C4-2B (cell line): ENCODE measurements at regions not wholly inside any gene's neighbourhood (a gene's known extent, or its start where the extent isn't known, plus 50 kb on each side); places are given as distances from the start of the nearest gene placed in this dataset.

Source experiments
- H3K27ac ChIP-seq: fragments of 450-650 bp; 2 replicates; pipeline ENCODE4 v1.5.1; 2017
- ZFX ChIP-seq: fragments of 450-650 bp; IDR thresholded peaks from 2 replicates; pipeline ENCODE4 v1.6.1; 2017
- TF ChIP-seq, protein P1 (sequence below): fragments of 450-650 bp; conservative IDR thresholded peaks from 2 replicates; pipeline ENCODE4 v1.5.1; 2017; ENCODE audit warnings: mild to moderate bottlenecking

DNA sequence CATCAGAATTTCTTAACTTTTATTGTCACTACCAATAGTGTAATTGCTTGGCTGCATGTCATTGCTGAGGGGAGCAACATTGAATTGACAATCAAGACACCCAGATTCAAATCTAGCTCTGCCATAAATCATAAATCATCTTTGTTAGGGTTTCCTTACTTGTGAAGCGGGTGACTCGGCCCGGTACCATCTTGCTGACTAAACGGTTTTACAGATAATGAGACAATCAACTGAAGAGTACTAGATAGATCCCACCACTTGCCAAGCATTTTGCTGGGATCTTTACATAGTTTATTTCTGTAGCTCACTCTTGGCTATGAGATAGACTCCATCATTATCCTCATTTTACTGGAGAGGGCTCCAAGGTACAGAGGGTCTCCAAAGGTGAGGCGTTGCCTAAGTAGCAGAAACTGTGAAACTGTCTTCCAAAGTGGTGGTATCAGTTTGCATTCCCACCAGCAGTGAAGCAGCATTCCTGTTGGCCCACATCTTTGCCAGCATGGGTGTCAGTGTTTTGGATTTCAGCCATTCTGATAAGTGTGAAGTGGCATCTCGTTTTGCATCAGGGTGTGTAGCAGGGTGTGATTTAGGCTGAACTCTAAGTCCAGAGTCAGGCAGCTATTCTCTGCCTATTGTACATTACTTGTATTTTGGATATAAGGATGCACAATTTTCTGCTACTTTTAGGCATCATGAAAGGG, 168.7 kb upstream of the BMPER start:
- H3K27ac ChIP-seq, result no peak overlapping the region
- no peak for TF ChIP-seq ZFX
- TF ChIP-seq, protein P1, sequence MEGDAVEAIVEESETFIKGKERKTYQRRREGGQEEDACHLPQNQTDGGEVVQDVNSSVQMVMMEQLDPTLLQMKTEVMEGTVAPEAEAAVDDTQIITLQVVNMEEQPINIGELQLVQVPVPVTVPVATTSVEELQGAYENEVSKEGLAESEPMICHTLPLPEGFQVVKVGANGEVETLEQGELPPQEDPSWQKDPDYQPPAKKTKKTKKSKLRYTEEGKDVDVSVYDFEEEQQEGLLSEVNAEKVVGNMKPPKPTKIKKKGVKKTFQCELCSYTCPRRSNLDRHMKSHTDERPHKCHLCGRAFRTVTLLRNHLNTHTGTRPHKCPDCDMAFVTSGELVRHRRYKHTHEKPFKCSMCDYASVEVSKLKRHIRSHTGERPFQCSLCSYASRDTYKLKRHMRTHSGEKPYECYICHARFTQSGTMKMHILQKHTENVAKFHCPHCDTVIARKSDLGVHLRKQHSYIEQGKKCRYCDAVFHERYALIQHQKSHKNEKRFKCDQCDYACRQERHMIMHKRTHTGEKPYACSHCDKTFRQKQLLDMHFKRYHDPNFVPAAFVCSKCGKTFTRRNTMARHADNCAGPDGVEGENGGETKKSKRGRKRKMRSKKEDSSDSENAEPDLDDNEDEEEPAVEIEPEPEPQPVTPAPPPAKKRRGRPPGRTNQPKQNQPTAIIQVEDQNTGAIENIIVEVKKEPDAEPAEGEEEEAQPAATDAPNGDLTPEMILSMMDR, result no peak

DNA sequence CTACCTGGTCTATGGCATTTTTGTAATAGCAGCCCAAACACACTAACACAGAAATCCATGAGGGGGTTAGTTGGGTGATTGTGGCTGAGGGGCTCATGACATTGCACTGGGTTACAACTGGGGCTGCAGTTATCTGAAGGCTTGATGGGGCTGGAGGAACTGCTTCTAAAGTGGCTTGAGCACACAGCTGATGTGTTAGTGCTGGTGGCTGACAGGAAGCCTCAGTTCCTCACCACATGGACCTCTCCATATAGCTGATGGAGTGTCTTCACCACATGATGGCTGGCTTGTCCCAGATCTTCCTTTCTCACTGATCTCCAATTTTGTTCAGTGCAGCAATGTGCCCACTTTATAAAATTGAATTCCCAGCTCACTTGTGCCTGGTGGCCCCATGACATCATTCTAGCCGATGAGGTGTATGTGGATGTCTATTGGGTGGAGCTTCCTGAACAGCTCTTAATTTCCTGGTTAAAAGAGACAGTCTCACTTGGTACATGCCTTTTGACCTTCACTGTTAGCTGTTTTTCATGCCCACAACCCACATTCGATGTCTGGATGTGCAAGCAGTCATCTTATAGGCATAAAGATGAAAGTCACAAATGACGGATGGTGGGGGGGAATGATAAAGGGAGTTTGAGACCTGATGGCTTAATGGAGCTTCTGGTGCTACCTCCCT, 166.9 kb upstream of the BMPER start:
- TF ChIP-seq, protein P1, result no peak
- no peak for TF ChIP-seq ZFX
- H3K27ac ChIP-seq, result no peak overlapping the region

GRCh38 chr7:33739286-33739685, 166.1 kb upstream of the BMPER start:
- H3K27ac ChIP-seq, result no peak overlapping the region
- no peak for TF ChIP-seq ZFX
- TF ChIP-seq, protein P1, result no peak

GRCh38 chr7:33742521-33742920, 162.8 kb upstream of the BMPER start:
- TF ChIP-seq, protein P1, result no peak
- no peak for TF ChIP-seq ZFX
- no peak overlapping the region for H3K27ac ChIP-seq

DNA sequence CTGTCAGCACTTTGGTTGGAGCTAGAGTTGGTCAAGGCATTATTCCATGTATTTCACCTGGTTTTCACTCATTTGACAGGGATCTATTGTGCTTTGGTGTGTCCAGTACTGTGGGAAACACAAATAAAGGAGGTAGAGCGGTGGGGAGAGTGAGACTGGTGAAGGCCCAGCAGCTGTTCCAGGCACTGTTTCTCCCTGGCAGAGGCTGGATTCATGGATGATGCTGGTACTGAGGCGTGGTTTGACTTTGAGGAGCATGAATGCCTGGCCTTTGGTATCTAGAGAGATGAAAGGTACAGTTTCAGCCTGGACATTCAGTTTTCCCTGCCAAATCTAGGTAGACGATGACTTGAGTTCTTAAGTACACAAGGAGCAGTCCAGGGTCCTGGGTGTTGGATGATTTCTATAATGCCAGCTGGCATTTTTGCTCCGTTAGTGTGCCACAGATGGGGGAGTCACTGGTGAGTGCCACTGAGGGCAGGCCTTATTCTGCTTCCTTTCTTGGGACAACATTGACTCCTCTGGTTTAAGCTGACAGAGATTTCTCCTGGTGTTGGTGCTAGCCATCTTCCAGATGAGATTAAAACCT, 162.2 kb upstream of the BMPER start:
- no peak overlapping the region for H3K27ac ChIP-seq
- TF ChIP-seq, protein P1, result no peak
- TF ChIP-seq ZFX, result no peak

GRCh38 chr7:33743594-33743993, 161.7 kb upstream of the BMPER start:
- no peak overlapping the region for H3K27ac ChIP-seq
- no peak for TF ChIP-seq ZFX
- TF ChIP-seq, protein P1, result no peak

DNA sequence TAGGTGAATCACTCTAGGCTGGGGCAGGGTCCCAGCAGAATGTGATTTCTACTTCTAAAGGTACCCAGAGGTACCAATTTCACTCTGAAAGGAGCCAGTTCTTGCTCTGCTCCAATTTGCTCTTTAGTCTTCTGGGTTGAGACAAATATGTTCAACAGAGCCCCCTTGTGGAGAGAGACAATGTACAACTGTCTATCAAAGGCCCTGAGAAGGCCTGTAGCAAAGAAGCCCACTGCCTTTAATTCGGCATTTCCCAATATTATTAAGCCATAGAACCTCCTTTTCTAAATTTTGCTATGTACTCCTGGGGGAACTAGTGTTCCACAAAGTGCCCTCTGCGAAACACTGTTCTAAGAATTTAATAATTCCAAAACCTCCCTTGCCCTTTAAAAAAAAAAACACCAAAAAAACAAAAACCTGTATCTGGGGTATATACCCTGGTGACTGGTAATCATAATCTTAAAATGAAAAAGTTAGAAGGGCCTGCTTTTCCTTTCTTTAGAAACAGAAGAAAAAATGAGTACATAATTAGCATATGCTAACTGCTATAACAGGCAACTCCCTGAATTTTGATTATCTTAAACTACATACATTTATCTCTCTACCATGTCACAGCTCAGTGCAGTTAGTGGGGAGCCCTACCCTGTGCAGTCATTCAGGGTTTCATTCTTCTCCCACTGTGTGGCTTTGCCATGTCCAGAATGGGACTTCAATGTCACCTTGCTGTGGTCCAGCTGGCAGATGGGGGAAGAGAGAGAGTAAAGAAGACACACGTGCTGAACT, 160.9 kb upstream of the BMPER start:
- no peak for TF ChIP-seq ZFX
- TF ChIP-seq, protein P1, result peak; percentile 39
- H3K27ac ChIP-seq, result no peak overlapping the region
